H9 (cell line): ENCODE measurements at regions not wholly inside any gene's neighbourhood (a gene's known extent, or its start where the extent isn't known, plus 50 kb on each side); places are given as distances from the start of the nearest gene placed in this dataset.

ENCODE experiments used
- DNase-seq: peaks from one replicate; pipeline ENCODE4 v3.0.0-alpha.2; 2017
- H2AFZ ChIP-seq: one replicate; pipeline ENCODE4 v1.6.1; 2013; ENCODE audit warnings: mild to moderate bottlenecking, low read length, control low read depth, moderate library complexity
- H2AK5ac ChIP-seq: 2 replicates; pipeline ENCODE4 v1.6.1; 2013; ENCODE audit warnings: low read length, control low read depth, mixed read lengths; ENCODE audit not compliant: insufficient read length
- H2BK120ac ChIP-seq: one replicate; pipeline ENCODE4 v1.6.1; 2013; ENCODE audit warnings: low read depth, mild to moderate bottlenecking, low read length, control low read depth, inconsistent platforms; ENCODE audit not compliant: poor library complexity, severe bottlenecking
- H2BK12ac ChIP-seq: 2 replicates; pipeline ENCODE4 v1.6.1; 2013; ENCODE audit warnings: low read length, control low read depth, mixed read lengths, low read depth; ENCODE audit not compliant: insufficient read length
- H2BK15ac ChIP-seq: 2 replicates; pipeline ENCODE4 v1.6.1; 2013; ENCODE audit warnings: low read depth, low read length, control low read depth
- H2BK20ac ChIP-seq: one replicate; pipeline ENCODE4 v1.6.1; 2013; ENCODE audit warnings: low read depth, mild to moderate bottlenecking, low read length, control low read depth, inconsistent platforms; ENCODE audit not compliant: poor library complexity, severe bottlenecking
- H2BK5ac ChIP-seq: 2 replicates; pipeline ENCODE4 v1.6.1; 2013; ENCODE audit warnings: low read length, control low read depth, mixed read lengths; ENCODE audit not compliant: insufficient read length
- H3K14ac ChIP-seq: 2 replicates; pipeline ENCODE4 v1.6.1; 2013; ENCODE audit warnings: low read length, control low read depth; ENCODE audit not compliant: insufficient read depth
- H3K18ac ChIP-seq: 2 replicates; pipeline ENCODE4 v1.6.1; 2013; ENCODE audit warnings: low read depth, mild to moderate bottlenecking, mixed read lengths, low read length, control low read depth; ENCODE audit not compliant: insufficient read length
- H3K23ac ChIP-seq: 2 replicates; pipeline ENCODE4 v1.6.1; 2013; ENCODE audit warnings: low read length, control low read depth, mixed read lengths, low read depth; ENCODE audit not compliant: insufficient read length
- H3K23me2 ChIP-seq: 2 replicates; pipeline ENCODE4 v1.6.1; 2013; ENCODE audit warnings: low read depth, mild to moderate bottlenecking, mixed read lengths, low read length, control low read depth; ENCODE audit not compliant: insufficient read length, poor library complexity, severe bottlenecking
- H3K27ac ChIP-seq: 2 replicates; pipeline ENCODE4 v1.5.1; 2013; ENCODE audit warnings: low read length, control low read depth, mixed read lengths, low read depth; ENCODE audit not compliant: insufficient read length
- H3K27me3 ChIP-seq: 2 replicates; pipeline ENCODE4 v1.6.1; 2013; ENCODE audit warnings: low read length, control low read depth, inconsistent platforms; ENCODE audit not compliant: insufficient read depth
- H3K4ac ChIP-seq: 2 replicates; pipeline ENCODE4 v1.6.1; 2013; ENCODE audit warnings: low read depth, mild to moderate bottlenecking, control low read depth, inconsistent platforms, low read length, moderate library complexity
- H3K4me1 ChIP-seq: 2 replicates; pipeline ENCODE4 v1.6.1; 2013; ENCODE audit warnings: low read length, control low read depth, inconsistent platforms; ENCODE audit not compliant: insufficient read depth
- H3K4me2 ChIP-seq: 2 replicates; pipeline ENCODE4 v1.6.1; 2013; ENCODE audit warnings: low read length, control low read depth, mixed read lengths; ENCODE audit not compliant: insufficient read length, insufficient read depth
- H3K56ac ChIP-seq: 2 replicates; pipeline ENCODE4 v1.6.1; 2013; ENCODE audit warnings: low read depth, mild to moderate bottlenecking, mixed read lengths, low read length, control low read depth; ENCODE audit not compliant: insufficient read length
- H3K79me1 ChIP-seq: 2 replicates; pipeline ENCODE4 v1.6.1; 2013; ENCODE audit warnings: low read depth, mild to moderate bottlenecking, moderate library complexity, low read length, control low read depth, inconsistent platforms; ENCODE audit not compliant: insufficient read depth, poor library complexity, severe bottlenecking
- H3K79me2 ChIP-seq: 2 replicates; pipeline ENCODE4 v1.6.1; 2013; ENCODE audit warnings: low read length, control low read depth, inconsistent platforms; ENCODE audit not compliant: insufficient read depth
- H3K9ac ChIP-seq: 2 replicates; pipeline ENCODE4 v1.6.1; 2013; ENCODE audit warnings: low read length, control low read depth, mixed read lengths; ENCODE audit not compliant: insufficient read length; ENCODE audit errors: extremely low read depth
- H3K9me3 ChIP-seq: one replicate; pipeline ENCODE4 v1.6.1; 2013; ENCODE audit warnings: low read depth, low read length, inconsistent platforms; ENCODE audit not compliant: control insufficient read depth
- H3T11ph ChIP-seq: one replicate; pipeline ENCODE4 v1.6.1; 2013; ENCODE audit warnings: mild to moderate bottlenecking, low read length, control low read depth, inconsistent platforms
- H4K20me1 ChIP-seq: one replicate; pipeline ENCODE4 v1.6.1; 2013; ENCODE audit not compliant: control insufficient read depth, insufficient read length, insufficient read depth
- H4K5ac ChIP-seq: 2 replicates; pipeline ENCODE4 v1.6.1; 2013; ENCODE audit warnings: low read depth, mild to moderate bottlenecking, mixed read lengths, low read length, control low read depth; ENCODE audit not compliant: insufficient read length
- H4K8ac ChIP-seq: replicated peaks from 2 replicates; pipeline ENCODE4 v1.6.1; 2013; ENCODE audit warnings: low read length, control low read depth, mixed read lengths, low read depth; ENCODE audit not compliant: insufficient read length
- H4K91ac ChIP-seq: 2 replicates; pipeline ENCODE4 v1.6.1; 2013; ENCODE audit warnings: low read depth, mild to moderate bottlenecking, moderate library complexity, mixed read lengths, low read length, control low read depth; ENCODE audit not compliant: insufficient read length
- H3K27ac Mint-ChIP-seq, 3 experiments: 2 replicates in 2 of 3; 3 replicates in 1 of 3; pipeline ENCODE4 v1.8.0; 2020 to 2021; ENCODE audit warnings: mixed read lengths in 3 of 3, mild to moderate bottlenecking in 1 of 3, moderate library complexity in 1 of 3
- H3K27me3 Mint-ChIP-seq: 2 replicates; pipeline ENCODE4 v1.8.0; 2021; ENCODE audit warnings: low read depth, mild to moderate bottlenecking, moderate library complexity, mixed read lengths
- H3K36me3 Mint-ChIP-seq, 3 experiments: 2 replicates in 2 of 3; 3 replicates in 1 of 3; pipeline ENCODE4 v1.8.0; 2020 to 2021; ENCODE audit warnings: low read depth in 3 of 3, mixed read lengths in 3 of 3; ENCODE audit not compliant: insufficient read depth in 1 of 3
- H3K4me1 Mint-ChIP-seq, 2 experiments: 2 replicates each; pipeline ENCODE4 v1.8.0; 2020; ENCODE audit warnings: mixed read lengths in 2 of 2
- H3K4me3 Mint-ChIP-seq, 2 experiments: 2 replicates in 1 of 2; 3 replicates in 1 of 2; pipeline ENCODE4 v1.8.0; 2020 to 2021; ENCODE audit warnings: mild to moderate bottlenecking in 2 of 2, mixed read lengths in 2 of 2, moderate library complexity in 1 of 2
- H3K9me3 Mint-ChIP-seq, 2 experiments: 2 replicates in 1 of 2; 3 replicates in 1 of 2; pipeline ENCODE4 v1.8.0; 2020; ENCODE audit warnings: mild to moderate bottlenecking in 2 of 2, mixed read lengths in 2 of 2, moderate library complexity in 1 of 2
- WGBS: extraction: QIAGEN DNeasy Blood & Tissue Kit; methylation state at CpG from one replicate; pipeline ENCODE4 v1.1.7; 2013; ENCODE audit warnings: missing lambda C conversion rate, low lambda C conversion rate, mixed read lengths; ENCODE audit not compliant: insufficient read length; ENCODE audit errors: extremely low coverage; 5-methylcytosine and 5-hydroxymethylcytosine counted together
- TF ChIP-seq, protein P1 (sequence below): fragments of 200-600 bp; sonication (generic); conservative IDR thresholded peaks from 3 replicates; pipeline ENCODE4 v1.8.0; 2021; ENCODE audit warnings: antibody characterized with exemption, mild to moderate bottlenecking

DNA sequence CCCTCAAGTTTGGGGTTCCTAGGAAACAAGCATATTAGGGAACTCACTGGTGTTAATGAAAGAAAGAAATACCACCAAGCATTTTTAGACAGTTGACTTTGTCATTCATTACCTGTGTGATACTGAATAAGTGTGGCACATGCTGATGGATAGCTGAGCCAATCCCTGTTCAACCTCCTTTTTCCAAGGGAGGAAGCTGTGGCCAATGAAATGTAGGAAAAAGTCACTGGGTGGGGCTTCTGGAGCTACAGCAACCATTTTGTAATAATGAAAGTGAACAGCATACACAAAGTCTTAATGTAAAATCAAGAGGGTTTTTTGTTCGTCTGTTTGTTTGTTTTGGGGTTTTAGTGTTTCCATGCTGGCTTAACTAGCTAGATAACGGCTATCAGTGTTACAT is 254.3 kb upstream of the SALL1 start:
- Histone ChIP-seq H3K9me3 (no peaks in the 10 kb centered on the region), H3K23me2 (no peaks in the 10 kb centered on the region), H3K56ac (no peak overlapping the region), H2BK15ac (no peak overlapping the region), H3K79me2 (no peaks in the 10 kb centered on the region), H4K5ac (no peak overlapping the region), H3K14ac (no peak overlapping the region), H2BK120ac (no peak overlapping the region), H3K9ac (no peak overlapping the region), H2AK5ac (no peak overlapping the region), H3K4me2 (no peak overlapping the region), H2BK12ac (no peak overlapping the region), H4K20me1 (no peaks in the 10 kb centered on the region), H3K18ac (no peak overlapping the region), H2BK5ac (no peak overlapping the region), H3K27me3 (no peaks in the 10 kb centered on the region), H3T11ph (no peak overlapping the region), H2BK20ac (no peak overlapping the region), H4K8ac (no peak overlapping the region), H3K4ac (no peak overlapping the region), H3K79me1 (no peaks in the 10 kb centered on the region), H2AFZ (no peak overlapping the region), H3K23ac (no peak overlapping the region), H3K27ac (no peak overlapping the region), H3K4me1 (no peaks in the 10 kb centered on the region), H4K91ac (no peak overlapping the region)
- Mint-ChIP-seq H3K4me3 (no peak overlapping the region), H3K4me1 (peaks cover 22 to 25% of the 10 kb centered on the region in 2 experiments), H3K9me3 (peaks cover 16 to 18% of the 10 kb centered on the region in 2 experiments), H3K36me3 (peaks cover 12 to 19% (median 16%) of the 10 kb centered on the region in 3 experiments), H3K27me3 (no peaks in the 10 kb centered on the region; the same call in none of the 2 replicates), H3K27ac (no peak overlapping the region)
- no CpG with 5 or more reads among the region's 2 CpGs for WGBS
- TF ChIP-seq, protein P1, sequence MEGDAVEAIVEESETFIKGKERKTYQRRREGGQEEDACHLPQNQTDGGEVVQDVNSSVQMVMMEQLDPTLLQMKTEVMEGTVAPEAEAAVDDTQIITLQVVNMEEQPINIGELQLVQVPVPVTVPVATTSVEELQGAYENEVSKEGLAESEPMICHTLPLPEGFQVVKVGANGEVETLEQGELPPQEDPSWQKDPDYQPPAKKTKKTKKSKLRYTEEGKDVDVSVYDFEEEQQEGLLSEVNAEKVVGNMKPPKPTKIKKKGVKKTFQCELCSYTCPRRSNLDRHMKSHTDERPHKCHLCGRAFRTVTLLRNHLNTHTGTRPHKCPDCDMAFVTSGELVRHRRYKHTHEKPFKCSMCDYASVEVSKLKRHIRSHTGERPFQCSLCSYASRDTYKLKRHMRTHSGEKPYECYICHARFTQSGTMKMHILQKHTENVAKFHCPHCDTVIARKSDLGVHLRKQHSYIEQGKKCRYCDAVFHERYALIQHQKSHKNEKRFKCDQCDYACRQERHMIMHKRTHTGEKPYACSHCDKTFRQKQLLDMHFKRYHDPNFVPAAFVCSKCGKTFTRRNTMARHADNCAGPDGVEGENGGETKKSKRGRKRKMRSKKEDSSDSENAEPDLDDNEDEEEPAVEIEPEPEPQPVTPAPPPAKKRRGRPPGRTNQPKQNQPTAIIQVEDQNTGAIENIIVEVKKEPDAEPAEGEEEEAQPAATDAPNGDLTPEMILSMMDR, result no peak
- no peak for DNase-seq
